Trophoblast cell (in vitro differentiated cells and primary cell): ENCODE measurements at regions not wholly inside any gene's neighbourhood (a gene's known extent, or its start where the extent isn't known, plus 50 kb on each side); places are given as distances from the start of the nearest gene placed in this dataset.
A peak's percentile ranks its signal among the peaks of the same experiment; 100 is the strongest.
"Not testable (repeated sequence)": the region's sequence is repeated elsewhere in the genome, so short reads cannot be mapped to it uniquely, and the experiment has no call there.

Experiments
- DNase-seq, 2 donors: peaks; one replicate each; pipeline ENCODE4 v3.0.0-alpha.2; 2016
- H2AFZ ChIP-seq: 2 replicates; pipeline ENCODE4 v1.6.1; 2013; ENCODE audit warnings: low read length, moderate library complexity, mild to moderate bottlenecking; ENCODE audit not compliant: insufficient read depth, poor library complexity
- H2AK5ac ChIP-seq: 2 replicates; pipeline ENCODE4 v1.6.1; 2013; ENCODE audit warnings: mild to moderate bottlenecking, low read length
- H2BK120ac ChIP-seq: 2 replicates; pipeline ENCODE4 v1.6.1; 2013; ENCODE audit warnings: low read length, mild to moderate bottlenecking, moderate library complexity; ENCODE audit not compliant: insufficient read depth, poor library complexity
- H2BK12ac ChIP-seq: 2 replicates; pipeline ENCODE4 v1.6.1; 2013; ENCODE audit warnings: mild to moderate bottlenecking, low read length, moderate library complexity
- H2BK5ac ChIP-seq: 2 replicates; pipeline ENCODE4 v1.6.1; 2013; ENCODE audit warnings: low read length, low read depth, moderate library complexity, mild to moderate bottlenecking; ENCODE audit not compliant: poor library complexity
- H3K14ac ChIP-seq: 2 replicates; pipeline ENCODE4 v1.6.1; 2013; ENCODE audit warnings: mild to moderate bottlenecking, low read length
- H3K18ac ChIP-seq: 2 replicates; pipeline ENCODE4 v1.6.1; 2013; ENCODE audit warnings: mild to moderate bottlenecking, low read length
- H3K23ac ChIP-seq: 2 replicates; pipeline ENCODE4 v1.6.1; 2013; ENCODE audit warnings: low read length
- H3K27ac ChIP-seq: 2 replicates; pipeline ENCODE4 v1.5.1; 2013; ENCODE audit warnings: low read depth, mild to moderate bottlenecking, inconsistent platforms, low read length, moderate library complexity
- H3K27me3 ChIP-seq: 2 replicates; pipeline ENCODE4 v1.6.1; 2013; ENCODE audit warnings: inconsistent platforms, mild to moderate bottlenecking, low read length, moderate library complexity; ENCODE audit not compliant: insufficient read depth
- H3K36me3 ChIP-seq, 2 experiments: 1 replicate in 1 of 2; 2 replicates in 1 of 2; pipeline ENCODE4 v1.6.1; 2013; ENCODE audit warnings: low read length in 2 of 2, mild to moderate bottlenecking in 2 of 2, moderate library complexity in 1 of 2; ENCODE audit not compliant: insufficient read depth in 2 of 2, control insufficient read depth in 1 of 2
- H3K4ac ChIP-seq: 2 replicates; pipeline ENCODE4 v1.6.1; 2013; ENCODE audit warnings: low read depth, mild to moderate bottlenecking, low read length, moderate library complexity
- H3K4me1 ChIP-seq, 2 experiments: 1 replicate in 1 of 2; 2 replicates in 1 of 2; pipeline ENCODE4 v1.6.1; 2013; ENCODE audit warnings: low read length in 2 of 2, mild to moderate bottlenecking in 2 of 2, moderate library complexity in 1 of 2; ENCODE audit not compliant: insufficient read depth in 2 of 2, control insufficient read depth in 1 of 2
- H3K4me2 ChIP-seq: 2 replicates; pipeline ENCODE4 v1.6.1; 2013; ENCODE audit warnings: inconsistent platforms, mild to moderate bottlenecking, low read length, moderate library complexity
- H3K4me3 ChIP-seq: 2 replicates; pipeline ENCODE4 v1.5.1; 2013; ENCODE audit warnings: mild to moderate bottlenecking, low read depth, low read length, inconsistent platforms
- H3K79me1 ChIP-seq: one replicate; pipeline ENCODE4 v1.6.1; 2013; ENCODE audit warnings: low read length
- H3K79me2 ChIP-seq: 2 replicates; pipeline ENCODE4 v1.6.1; 2013; ENCODE audit warnings: low read length, mild to moderate bottlenecking; ENCODE audit not compliant: control insufficient read depth, insufficient read depth, poor library complexity
- H3K9ac ChIP-seq: 2 replicates; pipeline ENCODE4 v1.6.1; 2013; ENCODE audit warnings: mild to moderate bottlenecking, low read length
- H3K9me3 ChIP-seq: 2 replicates; pipeline ENCODE4 v1.6.1; 2013; ENCODE audit warnings: low read depth, mild to moderate bottlenecking, control low read depth, inconsistent platforms, low read length; ENCODE audit not compliant: insufficient read depth
- H4K12ac ChIP-seq: 2 replicates; pipeline ENCODE4 v1.6.1; 2013; ENCODE audit warnings: low read depth, mild to moderate bottlenecking, low read length, moderate library complexity
- H4K8ac ChIP-seq: 2 replicates; pipeline ENCODE4 v1.6.1; 2013; ENCODE audit warnings: low read depth, mild to moderate bottlenecking, low read length, moderate library complexity
- H4K91ac ChIP-seq: one replicate; pipeline ENCODE4 v1.6.1; 2013; ENCODE audit warnings: low read depth, mild to moderate bottlenecking, low read length, moderate library complexity
- WGBS: extraction: QIAGEN DNeasy Blood & Tissue Kit; methylation state at CpG from one replicate; pipeline ENCODE4 v1.1.7; 2013; ENCODE audit warnings: missing lambda C conversion rate; ENCODE audit not compliant: insufficient read length, insufficient coverage; ENCODE audit errors: extremely low coverage; 5-methylcytosine and 5-hydroxymethylcytosine counted together

DNA sequence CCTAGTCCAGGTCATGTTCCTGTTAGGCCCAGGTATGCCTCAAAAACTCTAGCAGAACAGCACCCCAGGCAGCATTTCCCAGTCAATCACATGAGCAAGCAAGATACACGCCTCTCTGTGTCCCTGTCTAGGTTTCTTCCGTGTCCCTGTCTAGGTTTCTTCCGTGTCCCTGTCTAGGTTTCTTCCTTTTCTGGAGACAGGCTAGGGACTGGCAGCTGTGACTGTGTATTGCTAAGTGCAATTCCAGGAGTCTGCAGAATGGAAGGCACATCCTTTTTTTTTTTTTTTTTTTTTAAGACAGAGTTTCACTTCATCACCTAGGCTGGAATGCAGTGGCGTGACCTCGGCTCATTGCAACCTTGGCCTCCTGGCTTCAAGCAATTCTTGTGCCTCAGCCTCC lies 77.6 kb downstream of the SETD4 start:
- no peaks in the 10 kb centered on the region for H3K79me2 ChIP-seq
- H3K9me3 ChIP-seq: no peaks in the 10 kb centered on the region
- peak overlapping the region; percentile 78 for H3K27ac ChIP-seq
- H4K8ac ChIP-seq: no peak overlapping the region
- H3K18ac ChIP-seq: no peak overlapping the region
- H3K4ac ChIP-seq: no peak overlapping the region
- no peak overlapping the region for H3K23ac ChIP-seq
- no peak overlapping the region for H2AK5ac ChIP-seq
- no peak overlapping the region for H4K12ac ChIP-seq
- H3K4me3 ChIP-seq: no peak overlapping the region
- no peak overlapping the region for H2BK12ac ChIP-seq
- peak overlapping the region; percentile 48 for H3K14ac ChIP-seq
- peak in 1 of 2 donors; percentile 23 for DNase-seq
- H3K27me3 ChIP-seq: no peaks in the 10 kb centered on the region
- peaks cover 21% of the 10 kb centered on the region for H3K79me1 ChIP-seq
- H2AFZ ChIP-seq: no peak overlapping the region
- H3K4me1 ChIP-seq: peaks cover 3 to 9% of the 10 kb centered on the region in 2 experiments
- no peak overlapping the region for H3K9ac ChIP-seq
- no peak overlapping the region for H3K4me2 ChIP-seq
- H3K36me3 ChIP-seq: no peaks in the 10 kb centered on the region
- no CpG with 5 or more reads among the region's 5 CpGs for WGBS
- peak overlapping the region; percentile 92 for H2BK120ac ChIP-seq
- peak overlapping the region; percentile 91 for H4K91ac ChIP-seq
- peak overlapping the region; percentile 83 for H2BK5ac ChIP-seq

DNA sequence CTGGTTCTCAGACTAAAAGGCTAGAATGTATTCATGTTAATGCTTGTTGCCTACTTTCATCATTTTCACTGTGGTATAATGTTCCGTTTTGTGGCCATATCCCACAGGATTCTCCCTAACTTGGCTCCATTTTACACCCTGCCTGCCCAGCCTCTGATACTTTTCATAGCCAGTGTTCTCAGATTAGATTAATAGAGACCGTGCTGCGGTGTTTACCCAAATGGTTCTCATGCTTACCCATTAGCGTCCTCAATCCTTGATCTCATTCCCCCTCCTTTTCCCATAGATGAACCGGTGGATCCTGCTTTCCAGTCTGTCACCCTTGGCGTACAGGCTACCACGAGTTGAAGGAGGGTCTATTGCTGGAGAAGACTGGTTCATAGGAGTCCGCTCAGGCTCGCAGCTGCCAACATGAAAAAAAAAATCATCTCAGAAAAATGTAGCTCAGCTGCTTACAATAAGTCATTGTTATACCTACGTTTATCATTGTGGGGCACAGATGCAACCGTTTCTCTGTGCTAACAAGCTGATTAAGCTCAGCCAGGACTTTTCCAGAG lies 78.7 kb downstream of the SETD4 start:
- no peaks in the 10 kb centered on the region for H3K79me2 ChIP-seq
- peaks cover 3 to 9% of the 10 kb centered on the region in 2 experiments for H3K4me1 ChIP-seq
- no peaks in the 10 kb centered on the region for H3K9me3 ChIP-seq
- peak overlapping the region; percentile 83 for H2BK5ac ChIP-seq
- no peak overlapping the region for H3K4me2 ChIP-seq
- no peak overlapping the region for H3K18ac ChIP-seq
- H3K27ac ChIP-seq: peak overlapping the region; percentile 78
- H2BK120ac ChIP-seq: peak overlapping the region; percentile 78
- H4K12ac ChIP-seq: no peak overlapping the region
- H3K4ac ChIP-seq: peak overlapping the region; percentile 23
- H3K9ac ChIP-seq: no peak overlapping the region
- H3K14ac ChIP-seq: peak overlapping the region; percentile 89
- peak overlapping the region; percentile 77 for H2AK5ac ChIP-seq
- no peaks in the 10 kb centered on the region for H3K36me3 ChIP-seq
- peak overlapping the region; percentile 91 for H4K91ac ChIP-seq
- peak in 1 of 2 donors; percentile 4 for DNase-seq
- no peak overlapping the region for H2AFZ ChIP-seq
- peak overlapping the region; percentile 49 for H4K8ac ChIP-seq
- WGBS: no CpG with 5 or more reads among the region's 11 CpGs
- no peaks in the 10 kb centered on the region for H3K27me3 ChIP-seq
- H3K23ac ChIP-seq: no peak overlapping the region
- peaks cover 21% of the 10 kb centered on the region for H3K79me1 ChIP-seq
- peak overlapping the region; percentile 90 for H2BK12ac ChIP-seq
- H3K4me3 ChIP-seq: no peak overlapping the region

DNA sequence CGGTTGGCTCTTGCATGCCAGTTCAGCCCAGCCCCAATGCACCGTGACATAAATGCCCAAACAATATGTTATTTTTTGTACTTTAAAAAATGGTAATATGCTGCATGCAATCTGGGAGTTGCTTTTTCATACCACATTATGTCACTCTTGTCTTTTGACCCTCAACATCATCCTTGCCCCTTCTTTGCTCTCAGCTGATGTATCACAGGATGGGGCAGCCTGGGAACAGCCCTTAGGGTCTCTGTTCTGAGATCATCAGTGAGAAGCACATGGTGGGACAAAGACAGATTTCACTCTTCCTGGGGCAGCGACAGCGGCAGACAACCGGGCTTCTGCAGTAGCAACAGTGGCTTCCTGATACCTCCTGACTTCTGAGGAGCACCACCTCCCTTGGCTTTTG lies 79.5 kb downstream of the SETD4 start:
- Histone ChIP-seq H3K27me3 (no peaks in the 10 kb centered on the region), H3K14ac (peak overlapping the region; percentile 51), H3K27ac (no peak overlapping the region), H4K91ac (peak overlapping the region; percentile 72), H2AFZ (no peak overlapping the region), H3K4me3 (no peak overlapping the region), H4K8ac (no peak overlapping the region), H2BK120ac (no peak overlapping the region), H3K4ac (no peak overlapping the region), H2AK5ac (no peak overlapping the region), H2BK5ac (peak overlapping the region; percentile 12), H3K4me2 (no peak overlapping the region), H3K18ac (peak overlapping the region; percentile 29), H4K12ac (no peak overlapping the region), H3K79me1 (peaks cover 21% of the 10 kb centered on the region), H3K79me2 (no peaks in the 10 kb centered on the region), H2BK12ac (peak overlapping the region; percentile 79), H3K4me1 (peaks cover 3 to 9% of the 10 kb centered on the region in 2 experiments), H3K36me3 (no peaks in the 10 kb centered on the region), H3K9ac (no peak overlapping the region), H3K9me3 (no peaks in the 10 kb centered on the region), H3K23ac (no peak overlapping the region)
- no peak for DNase-seq
- no CpG with 5 or more reads among the region's 5 CpGs for WGBS

DNA sequence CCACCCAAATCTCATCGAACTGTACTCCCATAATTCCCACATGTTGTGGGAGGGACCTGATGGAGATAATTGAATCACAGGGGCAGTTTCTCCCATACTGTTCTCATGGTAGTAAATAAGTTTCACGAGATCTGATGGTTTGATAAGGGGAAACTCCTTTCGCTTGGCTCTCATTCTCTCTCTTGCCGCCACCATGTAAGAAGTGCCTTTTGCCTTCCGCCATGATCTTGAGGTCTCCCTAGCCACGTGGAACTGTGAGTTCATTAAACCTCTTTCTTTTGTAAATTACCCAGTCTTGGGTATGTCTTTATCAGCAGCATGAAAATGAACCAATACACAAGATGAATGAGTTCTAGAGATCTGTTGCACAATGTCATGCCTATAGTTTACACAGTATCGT lies 82.5 kb downstream of the SETD4 start:
- H2AK5ac ChIP-seq, H3K79me2 ChIP-seq, H4K12ac ChIP-seq, H4K8ac ChIP-seq, H3K4ac ChIP-seq, H3K14ac ChIP-seq, H3K4me3 ChIP-seq, H3K27me3 ChIP-seq, H3K27ac ChIP-seq, H3K9me3 ChIP-seq, H2BK12ac ChIP-seq, H2BK120ac ChIP-seq, H3K18ac ChIP-seq, DNase-seq, H4K91ac ChIP-seq, H3K4me2 ChIP-seq, H2BK5ac ChIP-seq, H3K9ac ChIP-seq, H3K36me3 ChIP-seq, H2AFZ ChIP-seq, H3K4me1 ChIP-seq, H3K23ac ChIP-seq: not testable (repeated sequence)
- peaks cover 12% of the 10 kb centered on the region for H3K79me1 ChIP-seq
- WGBS: no CpG with 5 or more reads among the region's 7 CpGs
